Activated T-cell treated with anti-CD3 and anti-CD28 coated beads for 1 hour (primary cell): ENCODE measurements at regions not wholly inside any gene's neighbourhood (a gene's known extent, or its start where the extent isn't known, plus 50 kb on each side); places are given as distances from the start of the nearest gene placed in this dataset.
"Not testable (repeated sequence)": the region's sequence is repeated elsewhere in the genome, so short reads cannot be mapped to it uniquely, and the experiment has no call there.

Experiments
- DNase-seq: peaks from one replicate; pipeline ENCODE4 v3.0.0-alpha.2; 2020; ENCODE audit warnings: low read depth

GRCh38 chr2:59428940-59429339 is 1124.5 kb downstream of the BCL11A start:
- DNase-seq, result no peak

- DNase-seq, result no peak
Observed at GRCh38 chr2:59427980-59428379, 1125.5 kb downstream of the BCL11A start.

- DNase-seq, result no peak
Observed at GRCh38 chr2:59425247-59425646, 1128.2 kb downstream of the BCL11A start.

- no peak for DNase-seq
Observed at GRCh38 chr2:59413751-59414570, 1139.5 kb downstream of the BCL11A start.

- DNase-seq, result no peak
Observed at GRCh38 chr2:59399126-59399525, 1154.3 kb downstream of the BCL11A start.

- DNase-seq, result no peak
Observed at GRCh38 chr2:59398081-59398480, 1155.4 kb downstream of the BCL11A start.

GRCh38 chr2:59395119-59395518 is 1154.0 kb upstream of the FANCL start:
- DNase-seq, result no peak

- no peak for DNase-seq
Observed at GRCh38 chr2:59391896-59392295, 1150.8 kb upstream of the FANCL start.

GRCh38 chr2:59390581-59390980 is 1149.5 kb upstream of the FANCL start:
- no peak for DNase-seq

- no peak for DNase-seq
Observed at GRCh38 chr2:59389240-59389639, 1148.1 kb upstream of the FANCL start.

- no peak for DNase-seq
Observed at GRCh38 chr2:59385971-59386370, 1144.8 kb upstream of the FANCL start.

GRCh38 chr2:59383473-59383872 is 1142.3 kb upstream of the FANCL start:
- DNase-seq, result no peak

- no peak for DNase-seq
Observed at GRCh38 chr2:59378127-59378526, 1137.0 kb upstream of the FANCL start.

GRCh38 chr2:59366288-59366687 is 1125.2 kb upstream of the FANCL start:
- no peak for DNase-seq

- DNase-seq, result no peak
Observed at GRCh38 chr2:59354498-59354897, 1113.4 kb upstream of the FANCL start.

- no peak for DNase-seq
Observed at GRCh38 chr2:59353306-59353921, 1112.3 kb upstream of the FANCL start.

- no peak for DNase-seq
Observed at GRCh38 chr2:59342166-59342565, 1101.0 kb upstream of the FANCL start.

- DNase-seq, result no peak
Observed at GRCh38 chr2:59339837-59340207, 1098.7 kb upstream of the FANCL start.

GRCh38 chr2:59339121-59339836 is 1098.2 kb upstream of the FANCL start:
- no peak for DNase-seq

- DNase-seq, result no peak
Observed at GRCh38 chr2:59333007-59333406, 1091.9 kb upstream of the FANCL start.

GRCh38 chr2:59326581-59327365 is 1085.6 kb upstream of the FANCL start:
- DNase-seq, result not testable (repeated sequence)

- no peak for DNase-seq
Observed at GRCh38 chr2:59322870-59323269, 1081.7 kb upstream of the FANCL start.
